HG02623 (cell line): ENCODE measurements at regions not wholly inside any gene's neighbourhood (a gene's known extent, or its start where the extent isn't known, plus 50 kb on each side); places are given as distances from the start of the nearest gene placed in this dataset.
A peak's percentile ranks its signal among the peaks of the same experiment; 100 is the strongest.

Experiments
- ATAC-seq: cut with Tn5 transposase; IDR thresholded peaks from one replicate; pipeline ENCODE4 v1.9.1; 2021; ENCODE audit warnings: moderate library complexity; ENCODE audit not compliant: unreplicated experiment

- ATAC-seq: no peak
These were observed 50.8 kb upstream of the SLC36A4 start for GRCh38 chr11:93248602-93249001.

GRCh38 chr11:93249459-93250220 is 51.8 kb upstream of the SLC36A4 start:
- no peak for ATAC-seq

- ATAC-seq: no peak
These were observed 52.5 kb upstream of the SLC36A4 start for GRCh38 chr11:93250326-93250725.

- ATAC-seq: no peak
These were observed 54.1 kb upstream of the SLC36A4 start for GRCh38 chr11:93251922-93252321.

GRCh38 chr11:93253111-93253510 is 55.3 kb upstream of the SLC36A4 start:
- ATAC-seq: no peak

GRCh38 chr11:93256623-93257022 is 58.8 kb upstream of the SLC36A4 start:
- no peak for ATAC-seq

- ATAC-seq: no peak
These were observed 63.2 kb upstream of the DEUP1 start for GRCh38 chr11:93267383-93267782.

GRCh38 chr11:93268287-93269040 is 62.1 kb upstream of the DEUP1 start:
- no peak for ATAC-seq

GRCh38 chr11:93271596-93271995 is 58.9 kb upstream of the DEUP1 start:
- ATAC-seq: no peak

GRCh38 chr11:93274851-93275250 is 55.7 kb upstream of the DEUP1 start:
- no peak for ATAC-seq

- no peak for ATAC-seq
These were observed 51.6 kb upstream of the DEUP1 start for GRCh38 chr11:93278976-93279375.

GRCh38 chr11:93279851-93280347 is 50.6 kb upstream of the DEUP1 start:
- ATAC-seq: peak; percentile 59
